ENCODE measurements at regions not wholly inside any gene's neighbourhood (a gene's known extent, or its start where the extent isn't known, plus 50 kb on each side); places are given as distances from the start of the nearest gene placed in this dataset.

GRCh38 chr12:65574867-65575266, 249.4 kb upstream of the HMGA2 start:
- no peak for TF ChIP-seq CTCF (IDR thresholded peaks at IDR 0.05; ENCODE audit: low read depth, low read length, missing control alignments)
- no peak overlapping the region for H3K4me3 ChIP-seq (ENCODE audit: low read depth, low read length)
- in situ Hi-C loops (cut with HindIII; ENCODE audit: low sequenced_read_pairs) = no loop called here
- DNase-seq (ENCODE audit: low read depth) = no peak

GRCh38 chr12:65584016-65584415, 240.3 kb upstream of the HMGA2 start:
- DNase-seq (ENCODE audit: low read depth) = no peak

GRCh38 chr12:65585648-65586602, 238.4 kb upstream of the HMGA2 start:
- TF ChIP-seq CTCF (IDR thresholded peaks at IDR 0.05; ENCODE audit: low read depth, low read length, missing control alignments) = no peak
- H3K4me3 ChIP-seq (ENCODE audit: low read depth, low read length) = no peak overlapping the region
- in situ Hi-C loops (cut with HindIII; ENCODE audit: low sequenced_read_pairs) = no loop called here
- no peak for DNase-seq (ENCODE audit: low read depth)

More at GRCh38 chr12:65584016-65584415, 240.3 kb upstream of the HMGA2 start:
- no peak overlapping the region for H3K4me3 ChIP-seq (ENCODE audit: low read depth, low read length)
- TF ChIP-seq CTCF (IDR thresholded peaks at IDR 0.05; ENCODE audit: low read depth, low read length, missing control alignments) = no peak
- in situ Hi-C loops (cut with HindIII; ENCODE audit: low sequenced_read_pairs) = no loop called here

GRCh38 chr12:65586796-65587195, 237.5 kb upstream of the HMGA2 start:
- no peak overlapping the region for H3K4me3 ChIP-seq (ENCODE audit: low read depth, low read length)
- no peak for TF ChIP-seq CTCF (IDR thresholded peaks at IDR 0.05; ENCODE audit: low read depth, low read length, missing control alignments)
- in situ Hi-C loops (cut with HindIII; ENCODE audit: low sequenced_read_pairs) = no loop called here
- no peak for DNase-seq (ENCODE audit: low read depth)

GRCh38 chr12:65590318-65590717, 234.0 kb upstream of the HMGA2 start:
- no peak for DNase-seq (ENCODE audit: low read depth)
- in situ Hi-C loops (cut with HindIII; ENCODE audit: low sequenced_read_pairs) = no loop called here
- H3K4me3 ChIP-seq (ENCODE audit: low read depth, low read length) = no peak overlapping the region
- no peak for TF ChIP-seq CTCF (IDR thresholded peaks at IDR 0.05; ENCODE audit: low read depth, low read length, missing control alignments)

- TF ChIP-seq CTCF (IDR thresholded peaks at IDR 0.05; ENCODE audit: low read depth, low read length, missing control alignments) = no peak
- H3K4me3 ChIP-seq (ENCODE audit: low read depth, low read length) = no peak overlapping the region
- in situ Hi-C loops (cut with HindIII; ENCODE audit: low sequenced_read_pairs) = no loop called here
- DNase-seq (ENCODE audit: low read depth) = no peak
These were observed 231.9 kb upstream of the HMGA2 start for GRCh38 chr12:65592416-65592815.

Measured in astrocyte of the cerebellum (primary cell).